ENCODE measurements at regions not wholly inside any gene's neighbourhood (a gene's known extent, or its start where the extent isn't known, plus 50 kb on each side); places are given as distances from the start of the nearest gene placed in this dataset.

GRCh38 chr7:125450749-125451148 lies 521.1 kb upstream of the POT1 start:
- Histone ChIP-seq H3K4me2 (ENCODE audit: low read depth, low read length, poor library complexity, severe bottlenecking) (no peak overlapping the region), H3F3A (ENCODE audit: insufficient read depth) (no peaks in the 10 kb centered on the region), H4K20me1 (ENCODE audit: low read depth, low read length) (no peaks in the 10 kb centered on the region), H3K36me3 (ENCODE audit: low read length) (no peaks in the 10 kb centered on the region), H3K9me3 (ENCODE audit: insufficient read depth, low read length) (no peaks in the 10 kb centered on the region), H3K9me2 (replicated peaks; ENCODE audit: insufficient read depth, low read length) (no peaks in the 10 kb centered on the region), H3K27me3 (ENCODE audit: low read length) (no peaks in the 10 kb centered on the region), H3K4me3 (ENCODE audit: insufficient read depth, low read length, poor library complexity, severe bottlenecking) (no peak overlapping the region), H3K9ac (ENCODE audit: low read length) (no peak overlapping the region), H2AFZ (ENCODE audit: low read depth, low read length, severe bottlenecking) (no peak overlapping the region), H3K27ac (ENCODE audit: low read depth, low read length) (no peak overlapping the region), H3K79me2 (ENCODE audit: insufficient read depth, low read length) (no peaks in the 10 kb centered on the region)
- TF ChIP-seq EZH2phosphoT487 (conservative IDR thresholded peaks at IDR 0.05; ENCODE audit: low read length), result no peak
- TF ChIP-seq CTCF (IDR thresholded peaks at IDR 0.05; ENCODE audit: insufficient read depth, low read length, poor library complexity, severe bottlenecking), result no peak

GRCh38 chr7:125445836-125446235 lies 516.2 kb upstream of the POT1 start:
- no peak for TF ChIP-seq CTCF (IDR thresholded peaks at IDR 0.05; ENCODE audit: insufficient read depth, low read length, poor library complexity, severe bottlenecking)
- no peak for TF ChIP-seq EZH2phosphoT487 (conservative IDR thresholded peaks at IDR 0.05; ENCODE audit: low read length)
- H3K27me3 ChIP-seq (ENCODE audit: low read length), result no peaks in the 10 kb centered on the region
- H3K4me3 ChIP-seq (ENCODE audit: insufficient read depth, low read length, poor library complexity, severe bottlenecking), result no peak overlapping the region
- H3K36me3 ChIP-seq (ENCODE audit: low read length), result no peaks in the 10 kb centered on the region
- no peaks in the 10 kb centered on the region for H4K20me1 ChIP-seq (ENCODE audit: low read depth, low read length)
- no peak overlapping the region for H3K4me2 ChIP-seq (ENCODE audit: low read depth, low read length, poor library complexity, severe bottlenecking)
- H3K9ac ChIP-seq (ENCODE audit: low read length), result no peak overlapping the region
- H3F3A ChIP-seq (ENCODE audit: insufficient read depth), result no peaks in the 10 kb centered on the region
- H3K9me2 ChIP-seq (replicated peaks; ENCODE audit: insufficient read depth, low read length), result 0 out of 2 replicates have a peak, but pooled peaks cover under 1% of the 10 kb centered on the region
- H2AFZ ChIP-seq (ENCODE audit: low read depth, low read length, severe bottlenecking), result no peak overlapping the region
- no peak overlapping the region for H3K27ac ChIP-seq (ENCODE audit: low read depth, low read length)
- no peaks in the 10 kb centered on the region for H3K9me3 ChIP-seq (ENCODE audit: insufficient read depth, low read length)
- H3K79me2 ChIP-seq (ENCODE audit: insufficient read depth, low read length), result no peaks in the 10 kb centered on the region

- no peak overlapping the region for H3K4me3 ChIP-seq (ENCODE audit: insufficient read depth, low read length, poor library complexity, severe bottlenecking)
- H4K20me1 ChIP-seq (ENCODE audit: low read depth, low read length), result no peaks in the 10 kb centered on the region
- no peaks in the 10 kb centered on the region for H3K27me3 ChIP-seq (ENCODE audit: low read length)
- H3K79me2 ChIP-seq (ENCODE audit: insufficient read depth, low read length), result no peaks in the 10 kb centered on the region
- no peaks in the 10 kb centered on the region for H3K9me3 ChIP-seq (ENCODE audit: insufficient read depth, low read length)
- peaks cover 4% of the 10 kb centered on the region; the same call in 1 of the 2 replicates for H3K9me2 ChIP-seq (replicated peaks; ENCODE audit: insufficient read depth, low read length)
- H3F3A ChIP-seq (ENCODE audit: insufficient read depth), result no peaks in the 10 kb centered on the region
- no peaks in the 10 kb centered on the region for H3K36me3 ChIP-seq (ENCODE audit: low read length)
- H3K27ac ChIP-seq (ENCODE audit: low read depth, low read length), result no peak overlapping the region
- no peak for TF ChIP-seq EZH2phosphoT487 (conservative IDR thresholded peaks at IDR 0.05; ENCODE audit: low read length)
- no peak for TF ChIP-seq CTCF (IDR thresholded peaks at IDR 0.05; ENCODE audit: insufficient read depth, low read length, poor library complexity, severe bottlenecking)
- no peak overlapping the region for H3K9ac ChIP-seq (ENCODE audit: low read length)
- no peak overlapping the region for H3K4me2 ChIP-seq (ENCODE audit: low read depth, low read length, poor library complexity, severe bottlenecking)
- no peak overlapping the region for H2AFZ ChIP-seq (ENCODE audit: low read depth, low read length, severe bottlenecking)
These were observed 515.2 kb upstream of the POT1 start for GRCh38 chr7:125444864-125445263.
